ENCODE measurements at regions not wholly inside any gene's neighbourhood (a gene's known extent, or its start where the extent isn't known, plus 50 kb on each side); places are given as distances from the start of the nearest gene placed in this dataset.
"Not testable (repeated sequence)": the region's sequence is repeated elsewhere in the genome, so short reads cannot be mapped to it uniquely, and the experiment has no call there.

GRCh38 chr7:13615679-13616078, 373.8 kb downstream of the ETV1 start:
- no peak for TF ChIP-seq CTCF (IDR thresholded peaks at IDR 0.05; ENCODE audit: control insufficient read depth, insufficient read depth, low read depth, low read length, missing control alignments)
- H3K4me3 ChIP-seq (ENCODE audit: control insufficient read depth, low read depth, low read length) = no peak overlapping the region
- no peak for DNase-seq (ENCODE audit: low read depth)

DNA sequence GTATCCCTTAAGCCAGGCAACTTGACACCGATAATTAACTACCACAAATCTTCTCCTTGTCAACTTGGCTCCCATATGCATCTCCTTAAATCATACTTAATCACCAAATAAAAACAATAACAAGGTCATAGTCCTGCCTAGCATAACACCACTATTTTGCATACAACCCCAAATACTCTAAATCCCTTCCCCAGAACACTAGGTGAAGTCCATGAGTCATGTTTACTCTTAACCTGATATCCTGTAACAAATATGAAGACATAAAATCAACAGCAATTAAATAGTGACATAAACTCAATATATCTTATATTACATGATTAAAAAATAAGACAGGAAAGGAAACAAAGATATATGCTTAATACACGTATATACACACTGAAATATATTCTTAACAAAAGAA, 362.0 kb downstream of the ETV1 start:
- no peak for TF ChIP-seq CTCF (IDR thresholded peaks at IDR 0.05; ENCODE audit: control insufficient read depth, insufficient read depth, low read depth, low read length, missing control alignments)
- H3K4me3 ChIP-seq (ENCODE audit: control insufficient read depth, low read depth, low read length) = no peak overlapping the region
- DNase-seq (ENCODE audit: low read depth) = no peak

DNA sequence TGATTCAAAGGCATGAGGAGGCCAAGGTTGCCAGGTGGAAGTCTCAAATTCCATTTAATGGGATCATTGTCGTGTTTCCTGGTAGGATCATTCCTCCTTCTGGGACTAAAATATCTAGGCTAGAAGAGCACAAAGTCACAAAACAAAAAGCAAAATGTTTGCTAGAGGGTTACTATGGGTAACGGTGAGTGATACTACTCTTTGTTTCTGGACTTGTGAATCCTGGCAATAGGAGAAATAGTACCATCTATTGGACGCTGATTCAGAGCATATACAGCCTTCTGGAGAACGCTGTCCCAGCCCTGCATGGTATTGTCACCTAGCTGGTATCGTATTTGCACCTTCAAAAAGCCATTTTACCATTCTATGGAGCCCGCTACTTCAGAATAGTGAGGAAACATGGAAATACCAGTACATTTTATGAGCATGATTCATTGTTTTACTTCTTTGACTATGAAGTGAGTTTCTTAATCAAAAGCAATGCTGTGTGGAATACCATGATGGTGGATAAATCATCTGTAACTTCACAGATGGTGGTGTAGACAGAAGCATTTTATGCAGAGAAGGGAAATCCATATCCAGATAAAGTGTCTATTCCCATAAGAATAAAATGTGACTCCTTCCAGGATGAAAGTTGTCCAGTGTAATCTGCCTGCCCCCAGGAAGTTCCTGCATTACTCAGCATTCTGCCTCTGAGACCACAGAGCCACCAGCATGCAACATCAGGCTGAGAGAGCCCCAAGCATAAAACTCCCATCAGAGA, 361.0 kb downstream of the ETV1 start:
- no peak overlapping the region for H3K4me3 ChIP-seq (ENCODE audit: control insufficient read depth, low read depth, low read length)
- no peak for TF ChIP-seq CTCF (IDR thresholded peaks at IDR 0.05; ENCODE audit: control insufficient read depth, insufficient read depth, low read depth, low read length, missing control alignments)
- DNase-seq (ENCODE audit: low read depth) = peak; percentile 44

DNA sequence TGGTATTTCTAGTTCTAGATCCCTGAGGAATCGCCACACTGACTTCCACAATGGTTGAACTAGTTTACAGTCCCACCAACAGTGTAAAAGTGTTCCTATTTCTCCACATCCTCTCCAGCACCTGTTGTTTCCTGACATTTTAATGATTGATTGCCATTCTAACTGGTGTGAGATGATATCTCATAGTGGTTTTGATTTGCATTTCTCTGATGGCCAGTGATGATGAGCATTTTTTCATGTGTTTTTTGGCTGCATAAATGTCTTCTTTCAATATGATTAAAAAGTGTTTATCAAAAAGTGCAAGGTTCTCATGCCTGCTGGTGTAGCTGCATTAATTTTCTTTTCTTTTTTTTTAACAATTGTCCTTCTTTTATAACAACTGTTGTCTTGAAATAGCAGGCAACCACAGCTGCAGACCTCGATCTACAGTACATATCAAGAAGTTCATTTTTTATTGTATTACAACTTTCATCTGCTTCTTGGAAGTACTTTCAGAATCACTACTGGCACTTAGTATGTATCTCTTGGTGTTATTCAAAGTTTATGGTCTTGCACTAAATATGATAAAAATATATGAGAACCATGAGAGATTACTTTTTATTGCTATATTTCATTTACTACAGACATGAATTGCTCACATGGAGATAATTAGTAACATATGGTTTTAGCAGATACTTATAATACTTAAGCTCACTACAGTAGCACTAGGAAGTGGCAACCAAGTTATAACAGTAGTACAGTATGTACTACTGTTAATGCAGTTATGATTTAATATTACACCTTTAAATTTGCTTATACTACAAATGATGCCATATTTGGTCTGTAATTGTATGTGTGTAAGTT, 358.0 kb downstream of the ETV1 start:
- DNase-seq (ENCODE audit: low read depth); H3K4me3 ChIP-seq (ENCODE audit: control insufficient read depth, low read depth, low read length): not testable (repeated sequence)

GRCh38 chr7:13633857-13634256, 355.6 kb downstream of the ETV1 start:
- no peak for DNase-seq (ENCODE audit: low read depth)
- no peak for TF ChIP-seq CTCF (IDR thresholded peaks at IDR 0.05; ENCODE audit: control insufficient read depth, insufficient read depth, low read depth, low read length, missing control alignments)
- no peak overlapping the region for H3K4me3 ChIP-seq (ENCODE audit: control insufficient read depth, low read depth, low read length)

GRCh38 chr7:13639396-13639795, 350.1 kb downstream of the ETV1 start:
- TF ChIP-seq CTCF (IDR thresholded peaks at IDR 0.05; ENCODE audit: control insufficient read depth, insufficient read depth, low read depth, low read length, missing control alignments) = no peak
- DNase-seq (ENCODE audit: low read depth) = no peak
- H3K4me3 ChIP-seq (ENCODE audit: control insufficient read depth, low read depth, low read length) = no peak overlapping the region

DNA sequence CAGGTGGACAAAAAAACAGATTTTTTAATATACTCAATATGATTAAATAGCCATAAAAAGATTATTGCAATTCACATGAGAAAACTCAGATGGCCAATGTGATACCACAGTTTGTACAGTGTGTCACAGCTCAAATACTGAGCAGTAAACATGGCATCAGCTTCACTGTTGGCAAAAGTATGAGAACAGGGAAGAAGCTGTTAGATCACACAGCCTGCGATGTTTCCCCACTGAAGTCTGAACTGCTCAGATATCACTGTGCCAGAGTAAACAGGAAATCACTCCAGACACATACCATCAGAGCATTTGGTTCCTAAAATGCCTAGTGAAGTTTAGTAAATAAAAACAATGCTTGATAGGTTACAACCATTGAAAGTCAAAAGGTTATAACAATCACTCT, 347.8 kb downstream of the ETV1 start:
- no peak for TF ChIP-seq CTCF (IDR thresholded peaks at IDR 0.05; ENCODE audit: control insufficient read depth, insufficient read depth, low read depth, low read length, missing control alignments)
- DNase-seq (ENCODE audit: low read depth) = no peak
- H3K4me3 ChIP-seq (ENCODE audit: control insufficient read depth, low read depth, low read length) = no peak overlapping the region

Measured in AG09309 (cell line).